ENCODE measurements at regions not wholly inside any gene's neighbourhood (a gene's known extent, or its start where the extent isn't known, plus 50 kb on each side); places are given as distances from the start of the nearest gene placed in this dataset.

DNA sequence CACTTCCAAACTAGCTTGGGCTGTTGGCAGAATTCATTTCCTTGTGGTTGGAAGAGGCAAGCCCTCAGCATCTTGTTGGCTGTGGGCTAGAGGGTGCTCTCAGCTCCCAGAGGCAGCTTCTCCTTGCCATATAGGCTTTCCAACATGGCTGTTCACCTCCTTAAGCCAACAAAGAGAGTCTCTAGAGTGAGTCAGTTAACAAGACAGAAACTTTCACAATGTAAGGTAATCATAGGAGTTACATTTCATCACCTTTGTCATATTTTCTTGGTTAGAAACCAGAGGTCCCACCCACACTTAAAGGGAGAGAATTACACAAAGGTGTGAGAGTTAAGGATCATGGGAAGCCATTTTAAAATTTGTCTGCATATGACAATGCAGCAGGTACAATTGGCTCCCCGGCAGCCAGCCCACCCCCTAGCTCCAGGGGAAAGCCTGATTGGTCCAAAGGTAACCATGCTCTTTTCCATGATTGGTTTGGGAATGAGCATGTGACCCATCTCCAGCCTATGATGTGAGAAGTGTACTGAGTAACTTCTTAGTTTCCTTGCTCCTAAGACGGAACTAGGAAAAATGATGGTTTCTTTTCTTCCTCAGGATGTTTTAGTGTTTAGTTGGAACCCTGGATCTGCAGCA lies 109.8 kb upstream of the MSX2 start:
- TF ChIP-seq, protein P1, sequence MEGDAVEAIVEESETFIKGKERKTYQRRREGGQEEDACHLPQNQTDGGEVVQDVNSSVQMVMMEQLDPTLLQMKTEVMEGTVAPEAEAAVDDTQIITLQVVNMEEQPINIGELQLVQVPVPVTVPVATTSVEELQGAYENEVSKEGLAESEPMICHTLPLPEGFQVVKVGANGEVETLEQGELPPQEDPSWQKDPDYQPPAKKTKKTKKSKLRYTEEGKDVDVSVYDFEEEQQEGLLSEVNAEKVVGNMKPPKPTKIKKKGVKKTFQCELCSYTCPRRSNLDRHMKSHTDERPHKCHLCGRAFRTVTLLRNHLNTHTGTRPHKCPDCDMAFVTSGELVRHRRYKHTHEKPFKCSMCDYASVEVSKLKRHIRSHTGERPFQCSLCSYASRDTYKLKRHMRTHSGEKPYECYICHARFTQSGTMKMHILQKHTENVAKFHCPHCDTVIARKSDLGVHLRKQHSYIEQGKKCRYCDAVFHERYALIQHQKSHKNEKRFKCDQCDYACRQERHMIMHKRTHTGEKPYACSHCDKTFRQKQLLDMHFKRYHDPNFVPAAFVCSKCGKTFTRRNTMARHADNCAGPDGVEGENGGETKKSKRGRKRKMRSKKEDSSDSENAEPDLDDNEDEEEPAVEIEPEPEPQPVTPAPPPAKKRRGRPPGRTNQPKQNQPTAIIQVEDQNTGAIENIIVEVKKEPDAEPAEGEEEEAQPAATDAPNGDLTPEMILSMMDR (IDR thresholded peaks at IDR 0.05; ENCODE audit: control insufficient read depth, insufficient read depth, low read depth, low read length, missing control alignments), result no peak
- no peak for DNase-seq (ENCODE audit: low read depth)
- H3K4me3 ChIP-seq (ENCODE audit: control insufficient read depth, low read depth, low read length), result no peak overlapping the region

DNA sequence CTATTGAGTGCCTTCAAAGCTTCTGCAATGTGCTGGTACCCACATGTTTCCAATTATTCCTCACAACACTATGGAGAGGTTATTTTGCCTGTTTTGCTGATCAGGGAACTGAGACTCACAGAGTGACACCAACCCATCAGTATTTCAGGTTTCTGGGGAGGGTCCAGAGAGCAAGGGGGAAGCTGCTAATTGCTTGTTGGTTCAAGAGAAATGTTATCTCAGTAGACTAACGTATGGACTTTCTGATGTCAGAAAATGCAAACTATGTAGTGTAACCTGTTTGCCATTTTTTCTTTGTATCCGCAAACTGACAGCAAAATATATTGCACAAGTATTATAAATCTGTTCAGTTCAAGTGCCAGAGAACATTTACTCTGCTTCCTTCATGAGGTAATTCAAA lies 108.3 kb upstream of the MSX2 start:
- DNase-seq (ENCODE audit: low read depth), result no peak
- H3K4me3 ChIP-seq (ENCODE audit: control insufficient read depth, low read depth, low read length), result no peak overlapping the region
- TF ChIP-seq, protein P1 (IDR thresholded peaks at IDR 0.05; ENCODE audit: control insufficient read depth, insufficient read depth, low read depth, low read length, missing control alignments), result no peak

DNA sequence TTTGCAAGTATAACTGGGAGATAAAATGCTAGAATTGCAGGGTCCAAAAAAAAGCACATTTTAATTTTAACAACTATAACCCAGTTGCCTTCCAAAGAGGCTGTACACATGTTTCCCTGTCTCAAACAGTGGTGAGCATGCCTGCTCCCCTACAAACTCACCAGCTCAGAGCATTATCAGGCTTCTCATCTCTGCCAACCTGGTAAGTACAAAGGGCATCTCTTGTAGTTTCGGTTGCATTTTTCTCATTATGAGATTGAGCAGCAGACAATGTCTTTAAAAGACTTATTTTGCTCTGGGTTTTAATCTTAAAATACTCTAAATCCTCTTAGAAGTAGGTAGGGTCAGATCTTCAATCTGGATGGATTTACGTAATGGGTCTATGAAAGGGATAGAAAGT lies 107.1 kb upstream of the MSX2 start:
- H3K4me3 ChIP-seq (ENCODE audit: control insufficient read depth, low read depth, low read length), result no peak overlapping the region
- TF ChIP-seq, protein P1 (IDR thresholded peaks at IDR 0.05; ENCODE audit: control insufficient read depth, insufficient read depth, low read depth, low read length, missing control alignments), result no peak

DNA sequence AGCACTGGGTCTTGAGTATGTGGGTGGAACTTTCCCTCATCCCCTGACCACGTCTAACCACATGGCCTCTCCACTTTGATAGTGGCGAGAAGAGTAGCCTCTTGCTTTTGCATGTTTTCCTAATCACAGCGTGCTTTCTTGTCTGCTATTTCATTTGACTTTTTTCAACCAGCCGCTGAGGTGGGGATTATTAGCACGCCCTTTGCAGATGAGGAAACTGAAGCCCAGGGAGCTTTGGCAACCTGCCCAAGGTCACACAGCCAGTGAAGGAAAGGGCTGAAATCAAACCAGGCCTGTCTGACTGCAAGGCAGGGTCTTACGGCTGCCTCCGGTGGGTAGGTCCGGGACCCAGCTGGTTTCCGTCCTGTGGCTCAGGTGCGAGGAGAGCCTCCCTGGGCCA lies 106.5 kb upstream of the MSX2 start:
- TF ChIP-seq, protein P1 (IDR thresholded peaks at IDR 0.05; ENCODE audit: control insufficient read depth, insufficient read depth, low read depth, low read length, missing control alignments), result no peak
- DNase-seq (ENCODE audit: low read depth), result no peak
- H3K4me3 ChIP-seq (ENCODE audit: control insufficient read depth, low read depth, low read length), result no peak overlapping the region

More for the DNA sequence above, 107.1 kb upstream of the MSX2 start:
- DNase-seq (ENCODE audit: low read depth), result no peak

DNA sequence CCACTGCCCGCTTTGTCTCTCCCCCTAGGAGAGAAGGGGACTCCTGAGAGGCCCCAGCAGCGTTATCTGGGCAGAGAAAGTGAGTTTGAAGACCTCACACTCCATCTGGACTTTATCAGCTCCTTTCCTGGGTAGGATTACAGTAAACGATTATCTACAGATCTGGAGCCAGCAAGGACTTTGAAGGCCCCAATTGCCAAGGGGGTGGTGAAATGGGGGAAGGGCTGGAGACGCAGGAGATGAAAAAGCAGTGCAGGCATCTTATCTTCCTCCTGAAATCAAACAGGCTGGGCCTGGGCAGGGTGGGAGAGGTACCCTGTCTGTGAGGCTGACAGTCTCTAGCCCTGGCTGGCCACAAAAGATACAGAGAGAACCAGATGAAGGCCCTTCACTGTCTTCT lies 105.8 kb upstream of the MSX2 start:
- TF ChIP-seq, protein P1 (IDR thresholded peaks at IDR 0.05; ENCODE audit: control insufficient read depth, insufficient read depth, low read depth, low read length, missing control alignments), result no peak
- no peak for DNase-seq (ENCODE audit: low read depth)
- no peak overlapping the region for H3K4me3 ChIP-seq (ENCODE audit: control insufficient read depth, low read depth, low read length)

DNA sequence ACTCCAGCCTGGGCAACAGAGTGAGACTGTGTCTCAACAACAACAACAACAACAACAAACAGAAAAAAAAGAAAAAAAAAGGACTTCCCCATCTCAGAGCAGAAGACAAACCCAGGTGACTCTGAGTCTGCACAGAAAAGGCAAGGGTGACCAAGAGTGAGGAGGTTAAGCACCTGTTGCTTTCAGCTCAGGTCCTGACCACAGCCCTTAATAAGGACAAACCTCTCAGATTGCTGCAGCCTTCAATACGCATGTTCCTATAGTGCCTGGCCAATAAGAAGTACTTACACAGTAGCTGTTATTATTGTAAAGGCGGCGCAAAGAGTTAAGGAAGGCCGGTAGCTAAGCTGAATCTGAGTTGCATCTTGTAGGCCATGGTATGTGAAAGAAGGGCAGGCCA lies 102.3 kb upstream of the MSX2 start:
- no peak for DNase-seq (ENCODE audit: low read depth)
- H3K4me3 ChIP-seq (ENCODE audit: control insufficient read depth, low read depth, low read length), result no peak overlapping the region
- TF ChIP-seq, protein P1 (IDR thresholded peaks at IDR 0.05; ENCODE audit: control insufficient read depth, insufficient read depth, low read depth, low read length, missing control alignments), result no peak

Data from AG09309 (cell line).